ENCODE measurements at regions not wholly inside any gene's neighbourhood (a gene's known extent, or its start where the extent isn't known, plus 50 kb on each side); places are given as distances from the start of the nearest gene placed in this dataset.

GRCh38 chr1:81592233-81592632 is 208.5 kb upstream of the ADGRL2 start:
- H3K4me3 ChIP-seq, result no peak overlapping the region
- 21 to 40% (median 35%) methylated on average over 2 of the region's 2 CpGs for WGBS, 5 donors
- H3K36me3 ChIP-seq, result no peaks in the 10 kb centered on the region
- no peaks in the 10 kb centered on the region for H3K27me3 ChIP-seq (replicated peaks in 1 of 7)
- peaks cover 0 to 7% (median 2%) of the 10 kb centered on the region in 8 donors for H3K9me3 ChIP-seq
- no peaks in the 10 kb centered on the region for H3K4me1 ChIP-seq
- intact Hi-C loops (cut with DNase I; ENCODE audit: low total_unique reads), result no loop called here
- no peak for DNase-seq
- TF ChIP-seq CTCF (IDR thresholded peaks at IDR 0.05 in 8 of 11, conservative IDR thresholded peaks at IDR 0.05 in 3 of 11) (no peak), POLR2AphosphoS5 (IDR thresholded peaks at IDR 0.05) (no peak)
- no peak overlapping the region for H3K27ac ChIP-seq

GRCh38 chr1:81590171-81590570 is 210.6 kb upstream of the ADGRL2 start:
- H3K4me3 ChIP-seq, result no peak overlapping the region
- H3K36me3 ChIP-seq, result no peaks in the 10 kb centered on the region
- WGBS, 5 donors, result 51 to 95% (median 72%) methylated on average over 5 of the region's 5 CpGs
- H3K4me1 ChIP-seq, result no peaks in the 10 kb centered on the region
- no peak for DNase-seq
- TF ChIP-seq CTCF (IDR thresholded peaks at IDR 0.05 in 8 of 11, conservative IDR thresholded peaks at IDR 0.05 in 3 of 11) (no peak), POLR2AphosphoS5 (IDR thresholded peaks at IDR 0.05) (no peak), POLR2A (IDR thresholded peaks at IDR 0.05) (no peak)
- no peak overlapping the region for H3K27ac ChIP-seq
- peaks cover 0 to 7% (median 2%) of the 10 kb centered on the region in 8 donors for H3K9me3 ChIP-seq
- no peaks in the 10 kb centered on the region for H3K27me3 ChIP-seq (replicated peaks in 1 of 7)
- intact Hi-C loops (cut with DNase I; ENCODE audit: low total_unique reads), result no loop called here

GRCh38 chr1:81588149-81588548 is 212.6 kb upstream of the ADGRL2 start:
- H3K27me3 ChIP-seq (replicated peaks in 1 of 7), result no peaks in the 10 kb centered on the region
- DNase-seq, result no peak
- H3K36me3 ChIP-seq, result no peaks in the 10 kb centered on the region
- H3K4me1 ChIP-seq, result no peaks in the 10 kb centered on the region
- TF ChIP-seq CTCF (IDR thresholded peaks at IDR 0.05 in 8 of 11, conservative IDR thresholded peaks at IDR 0.05 in 3 of 11), result no peak
- TF ChIP-seq POLR2A (IDR thresholded peaks at IDR 0.05), result no peak
- TF ChIP-seq POLR2AphosphoS5 (IDR thresholded peaks at IDR 0.05), result no peak
- intact Hi-C loops (cut with DNase I; ENCODE audit: low total_unique reads), result no loop called here
- no peak overlapping the region for H3K4me3 ChIP-seq
- 88 to 95% (median 89%) methylated on average over 3 of the region's 3 CpGs for WGBS, 5 donors
- H3K9me3 ChIP-seq, result peaks cover 0 to 7% (median 2%) of the 10 kb centered on the region in 8 donors
- no peak overlapping the region for H3K27ac ChIP-seq

- no peaks in the 10 kb centered on the region for H3K27me3 ChIP-seq (replicated peaks in 1 of 7)
- 57 to 73% (median 65%) methylated on average over 2 of the region's 2 CpGs for WGBS, 5 donors
- no peaks in the 10 kb centered on the region for H3K36me3 ChIP-seq
- intact Hi-C loops (cut with DNase I; ENCODE audit: low total_unique reads), result no loop called here
- H3K9me3 ChIP-seq, result peaks cover 0 to 7% (median 2%) of the 10 kb centered on the region in 8 donors
- H3K4me3 ChIP-seq, result no peak overlapping the region
- H3K4me1 ChIP-seq, result no peaks in the 10 kb centered on the region
- DNase-seq, result no peak
- no peak for TF ChIP-seq CTCF (IDR thresholded peaks at IDR 0.05 in 8 of 11, conservative IDR thresholded peaks at IDR 0.05 in 3 of 11)
- TF ChIP-seq POLR2A (IDR thresholded peaks at IDR 0.05), result no peak
- no peak for TF ChIP-seq POLR2AphosphoS5 (IDR thresholded peaks at IDR 0.05)
- H3K27ac ChIP-seq, result no peak overlapping the region
Observed at GRCh38 chr1:81587426-81587825, 213.3 kb upstream of the ADGRL2 start.
